ENCODE measurements at regions not wholly inside any gene's neighbourhood (a gene's known extent, or its start where the extent isn't known, plus 50 kb on each side); places are given as distances from the start of the nearest gene placed in this dataset.

DNA sequence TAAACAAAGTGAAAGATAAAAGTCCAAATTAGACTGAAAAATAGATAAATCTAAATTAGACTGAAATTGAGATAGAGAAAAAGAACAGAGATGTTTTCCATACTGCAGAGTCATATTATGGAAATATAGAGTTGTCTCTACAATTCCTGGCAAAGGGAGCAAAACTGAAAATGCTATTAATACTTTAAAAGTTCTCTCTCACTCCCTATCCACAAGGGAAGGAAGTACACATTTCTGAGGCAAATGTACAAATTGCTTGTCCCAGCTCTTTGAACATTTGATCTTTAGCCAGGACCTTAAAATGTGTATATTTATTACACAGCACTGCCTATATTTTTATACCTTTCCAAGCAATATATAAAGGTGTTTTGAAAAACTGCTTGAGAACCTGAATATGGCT is 225.1 kb upstream of the SEMA6D start:
- Mint-ChIP-seq H3K9me3 (ENCODE audit: insufficient read depth) (peaks cover 4% of the 10 kb centered on the region), H3K4me1 (no peaks in the 10 kb centered on the region), H3K4me3 (no peak overlapping the region), H3K27ac (no peak overlapping the region), H3K27me3 (no peaks in the 10 kb centered on the region)
- Histone ChIP-seq H2AFZ (ENCODE audit: insufficient read depth, low read depth, low read length, poor library complexity, severe bottlenecking) (no peak overlapping the region), H3K36me3 (replicated peaks in 1 of 2; ENCODE audit: control extremely low read depth in 1 of 2, control insufficient read depth in 1 of 2, extremely low read depth in 1 of 2, insufficient read depth in 2 of 2, low read length in 1 of 2) (no peaks in the 10 kb centered on the region), H3K27ac (ENCODE audit: low read length in 2 of 2) (no peak overlapping the region), H3K4me1 (ENCODE audit: control insufficient read depth in 2 of 2, insufficient read depth in 2 of 2, low read length in 2 of 2) (no peaks in the 10 kb centered on the region), H3K9ac (ENCODE audit: low read length) (no peak overlapping the region), H3K4me3 (ENCODE audit: control extremely low read depth in 1 of 5, extremely low read depth in 1 of 5, insufficient read depth in 1 of 5, low read depth in 2 of 5, low read length in 4 of 5) (no peak overlapping the region), H4K20me1 (ENCODE audit: control insufficient read depth, insufficient read depth, low read length, poor library complexity, severe bottlenecking) (no peaks in the 10 kb centered on the region), H3K79me2 (ENCODE audit: control insufficient read depth, insufficient read depth, low read length) (no peaks in the 10 kb centered on the region), H3K27me3 (replicated peaks in 1 of 4; ENCODE audit: control extremely low read depth in 1 of 4, control insufficient read depth in 3 of 4, insufficient read depth in 4 of 4, low read length in 3 of 4) (peaks cover 0 to 2% (median 0%) of the 10 kb centered on the region in 4 experiments), H3K4me2 (replicated peaks; ENCODE audit: low read depth, low read length, poor library complexity, severe bottlenecking) (no peak overlapping the region), H3K9me3 (ENCODE audit: control extremely low read depth in 1 of 3, control insufficient read depth in 2 of 3, insufficient read depth in 1 of 3, low read length in 2 of 3) (no peaks in the 10 kb centered on the region)
- POLR2A ChIA-PET: no interaction called here
- TF ChIP-seq EZH2 (IDR thresholded peaks at IDR 0.05; ENCODE audit: borderline replicate concordance, insufficient read depth, low read depth, low read length, poor library complexity, severe bottlenecking) (no peak), CTCF (IDR thresholded peaks at IDR 0.05) (no peak)
- ATAC-seq (ENCODE audit: low read depth): no peak
- CTCF ChIA-PET: no interaction called here
- intact Hi-C loops (cut with micrococcal nuclease): no loop called here
- no peak for DNase-seq

DNA sequence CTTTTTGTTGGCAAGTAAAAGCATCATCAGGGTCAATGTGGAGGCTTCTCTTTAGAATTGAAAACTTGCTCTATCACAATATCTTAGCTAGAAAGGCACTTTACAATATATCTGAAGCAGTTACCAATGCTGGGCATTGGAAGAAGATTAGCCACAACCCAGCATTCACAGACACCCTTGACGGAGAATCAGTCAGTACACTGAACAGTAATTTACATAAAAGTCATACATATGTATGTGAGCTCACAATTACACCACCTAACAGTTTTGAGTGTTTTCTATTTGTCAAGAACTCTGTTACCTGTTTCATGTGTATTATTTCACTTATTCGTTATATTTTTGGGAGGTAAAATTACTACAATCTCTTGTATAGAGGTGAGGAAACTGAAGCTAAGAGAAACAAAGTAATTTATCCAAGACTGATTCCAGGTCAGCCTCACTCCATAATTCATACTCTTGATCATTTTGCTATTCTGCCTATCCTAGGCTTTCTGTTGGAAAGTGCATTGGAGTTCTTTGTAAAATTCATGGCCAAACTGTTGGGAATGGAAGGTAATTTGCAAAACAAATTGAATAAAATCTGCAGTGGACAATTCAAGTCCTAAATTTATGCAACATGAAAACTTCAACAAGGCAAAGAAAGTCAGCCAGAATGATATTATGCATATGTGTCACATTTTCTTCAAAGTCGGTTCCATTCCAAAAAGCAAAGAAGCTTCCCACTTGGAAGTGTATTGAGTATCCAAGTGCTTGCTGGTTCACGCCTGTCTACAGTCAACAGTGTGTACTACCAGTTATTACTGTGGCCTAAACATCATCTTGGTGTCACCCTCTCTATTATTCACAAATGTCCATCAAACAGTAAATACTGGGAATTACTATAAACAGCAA is 223.7 kb upstream of the SEMA6D start:
- Histone ChIP-seq H3K36me3 (replicated peaks in 1 of 2; ENCODE audit: control extremely low read depth in 1 of 2, control insufficient read depth in 1 of 2, extremely low read depth in 1 of 2, insufficient read depth in 2 of 2, low read length in 1 of 2) (no peaks in the 10 kb centered on the region), H3K4me2 (replicated peaks; ENCODE audit: low read depth, low read length, poor library complexity, severe bottlenecking) (no peak overlapping the region), H3K4me3 (ENCODE audit: control extremely low read depth in 1 of 5, extremely low read depth in 1 of 5, insufficient read depth in 1 of 5, low read depth in 2 of 5, low read length in 4 of 5) (no peak overlapping the region), H3K27me3 (replicated peaks in 1 of 4; ENCODE audit: control extremely low read depth in 1 of 4, control insufficient read depth in 3 of 4, insufficient read depth in 4 of 4, low read length in 3 of 4) (peaks cover 0 to 2% (median 0%) of the 10 kb centered on the region in 4 experiments), H3K4me1 (ENCODE audit: control insufficient read depth in 2 of 2, insufficient read depth in 2 of 2, low read length in 2 of 2) (no peaks in the 10 kb centered on the region), H4K20me1 (ENCODE audit: control insufficient read depth, insufficient read depth, low read length, poor library complexity, severe bottlenecking) (no peaks in the 10 kb centered on the region), H3K79me2 (ENCODE audit: control insufficient read depth, insufficient read depth, low read length) (no peaks in the 10 kb centered on the region), H3K9me3 (ENCODE audit: control extremely low read depth in 1 of 3, control insufficient read depth in 2 of 3, insufficient read depth in 1 of 3, low read length in 2 of 3) (no peaks in the 10 kb centered on the region), H3K9ac (ENCODE audit: low read length) (no peak overlapping the region), H2AFZ (ENCODE audit: insufficient read depth, low read depth, low read length, poor library complexity, severe bottlenecking) (no peak overlapping the region), H3K27ac (ENCODE audit: low read length in 2 of 2) (no peak overlapping the region)
- ChIA-PET CTCF (no interaction called here), POLR2A (no interaction called here)
- ATAC-seq (ENCODE audit: low read depth) (no peak), DNase-seq (no peak)
- WGBS (ENCODE audit: insufficient coverage): 90% methylated on average over 2 of the region's 4 CpGs
- Mint-ChIP-seq H3K4me1 (no peaks in the 10 kb centered on the region), H3K4me3 (no peak overlapping the region), H3K9me3 (ENCODE audit: insufficient read depth) (peaks cover 4% of the 10 kb centered on the region), H3K27me3 (no peaks in the 10 kb centered on the region), H3K27ac (no peak overlapping the region)
- intact Hi-C loops (cut with micrococcal nuclease): no loop called here
- TF ChIP-seq CTCF (IDR thresholded peaks at IDR 0.05): no peak
- no peak for TF ChIP-seq EZH2 (IDR thresholded peaks at IDR 0.05; ENCODE audit: borderline replicate concordance, insufficient read depth, low read depth, low read length, poor library complexity, severe bottlenecking)

Measured in B cell (primary cell).